Panc1 (cell line): ENCODE measurements at regions not wholly inside any gene's neighbourhood (a gene's known extent, or its start where the extent isn't known, plus 50 kb on each side); places are given as distances from the start of the nearest gene placed in this dataset.

Experiments
- ATAC-seq: fragments of 200-7000 bp; cut with Tn5 transposase; 2 replicates; pipeline ENCODE4 v1.9.1; 2020; ENCODE audit warnings: mild to moderate bottlenecking, moderate library complexity
- BruUV-seq: library from RNA; stranded (reverse); fragments of 400-500 nt; replicated peaks from 2 replicates; lab custom pipeline; 2021; lab: Mats Ljungman, UMichigan
- CTCF ChIA-PET: fragments of 300-600 bp; sonication (Branson Sonifier 250); formaldehyde crosslinking; loops from one replicate; lab custom pipeline; 2022; ENCODE audit warnings: antibody characterized with exemption; lab: Charles Lee
- POLR2A ChIA-PET: fragments of 300-600 bp; sonication (Branson Sonifier 250); formaldehyde crosslinking; loops from one replicate; lab custom pipeline; 2022; ENCODE audit warnings: antibody characterized with exemption; lab: Charles Lee
- DNase-seq: peaks from one replicate; pipeline ENCODE4 v3.0.0-alpha.2; 2010; ENCODE audit warnings: low read depth, low spot score
- H3K27ac ChIP-seq: 2 replicates; pipeline ENCODE4 v1.5.1; 2011; ENCODE audit warnings: mild to moderate bottlenecking, low read length, inconsistent platforms
- H3K27me3 ChIP-seq: fragments of 200-500 bp; sonication (Bioruptor generic); 2 replicates; pipeline ENCODE4 v1.6.0; 2014; ENCODE audit warnings: low read length, inconsistent platforms; ENCODE audit not compliant: control insufficient read depth, insufficient read depth
- H3K36me3 ChIP-seq: fragments of 200-500 bp; sonication (Bioruptor generic); 2 replicates; pipeline ENCODE4 v1.5.1; 2014; ENCODE audit warnings: inconsistent platforms, mild to moderate bottlenecking, low read length, moderate library complexity; ENCODE audit not compliant: control insufficient read depth, insufficient read depth
- H3K4me1 ChIP-seq: 2 replicates; pipeline ENCODE4 v1.5.1; 2011; ENCODE audit warnings: inconsistent platforms, mild to moderate bottlenecking, low read length, moderate library complexity; ENCODE audit not compliant: control insufficient read depth, insufficient read depth
- H3K4me3 ChIP-seq, 2 experiments: 2 replicates each; pipeline ENCODE4 v1.5.1; 2011 to 2012; ENCODE audit warnings: low read depth in 2 of 2, low read length in 2 of 2, mild to moderate bottlenecking in 2 of 2, inconsistent platforms in 1 of 2, moderate library complexity in 1 of 2
- H3K9me3 ChIP-seq: fragments of 200-500 bp; sonication (Bioruptor generic); 2 replicates; pipeline ENCODE4 v1.5.1; 2014; ENCODE audit warnings: low read depth, mild to moderate bottlenecking, inconsistent platforms, low read length, moderate library complexity; ENCODE audit not compliant: control insufficient read depth, insufficient read depth
- CTCF ChIP-seq: fragments of 450-650 bp; IDR thresholded peaks from 2 replicates; pipeline ENCODE4 v1.5.1; 2017; ENCODE audit warnings: mild to moderate bottlenecking
- POLR2AphosphoS5 ChIP-seq: IDR thresholded peaks from 2 replicates; pipeline ENCODE4 v1.6.1; 2012; ENCODE audit warnings: mild to moderate bottlenecking, low read depth, low read length, moderate library complexity
- REST ChIP-seq, 2 experiments: IDR thresholded peaks; 2 replicates each; pipeline ENCODE4 v1.6.1; 2011 to 2012; ENCODE audit warnings: low read depth in 2 of 2, control low read depth in 1 of 2, low read length in 1 of 2, mild to moderate bottlenecking in 1 of 2, moderate library complexity in 1 of 2; ENCODE audit not compliant: insufficient read depth in 1 of 2
- SIN3A ChIP-seq: IDR thresholded peaks from 2 replicates; pipeline ENCODE4 v1.6.1; 2012; ENCODE audit warnings: low read depth, mild to moderate bottlenecking, low read length, moderate library complexity, borderline replicate concordance; ENCODE audit not compliant: insufficient read depth
- TCF7L2 ChIP-seq: IDR thresholded peaks from 2 replicates; pipeline ENCODE4 v1.6.1; 2011; ENCODE audit warnings: mild to moderate bottlenecking, low read depth, low read length, inconsistent platforms
- in situ Hi-C: cut with HindIII; loops from 2 replicates; pipeline ENCODE4 v1.10.0; 2016; ENCODE audit warnings: low sequenced_read_pairs, low pct_unique_long_range_greater_than_20kb
- intact Hi-C: fragments of 100-400 bp; cut with micrococcal nuclease; formaldehyde crosslinking; loops from one replicate; pipeline ENCODE4 v1.10.0; 2022; ENCODE audit not compliant: unreplicated experiment

- no peak for DNase-seq
- in situ Hi-C loops, result no loop called here
- no peaks in the 10 kb centered on the region for H3K27me3 ChIP-seq
- TF ChIP-seq SIN3A (no peak), CTCF (no peak), TCF7L2 (no peak), POLR2AphosphoS5 (no peak), REST (IDR thresholded peaks at IDR 0.05; ENCODE audit: insufficient read depth in 1 of 2, low read depth in 2 of 2, low read length in 1 of 2) (no peak)
- H3K36me3 ChIP-seq, result no peaks in the 10 kb centered on the region
- no peak overlapping the region for H3K27ac ChIP-seq
- no peak for ATAC-seq
- H3K4me3 ChIP-seq, result no peak overlapping the region
- H3K4me1 ChIP-seq, result peaks cover 31% of the 10 kb centered on the region
- POLR2A ChIA-PET, result no interaction called here
- BruUV-seq, result no TSS peak
- intact Hi-C loops, result loop anchor here (10.0 kb wide), 1 partner anchor 275 kb away; no protein-coding TSS in a partner anchor
- CTCF ChIA-PET, result no interaction called here
- H3K9me3 ChIP-seq, result no peaks in the 10 kb centered on the region
Measured at GRCh38 chr15:96049766-96050165, 280.7 kb upstream of the NR2F2 start.

- Histone ChIP-seq H3K36me3 (no peaks in the 10 kb centered on the region), H3K27me3 (no peaks in the 10 kb centered on the region), H3K27ac (no peak overlapping the region), H3K9me3 (no peaks in the 10 kb centered on the region), H3K4me1 (peaks cover 31% of the 10 kb centered on the region), H3K4me3 (no peak overlapping the region)
- in situ Hi-C loops (no loop called here), intact Hi-C loops (loop anchor here (10.0 kb wide), 1 partner anchor 273 kb away; no protein-coding TSS in a partner anchor)
- no TSS peak for BruUV-seq
- ATAC-seq, result no peak
- DNase-seq, result no peak
- ChIA-PET CTCF (no interaction called here), POLR2A (no interaction called here)
- no peak for TF ChIP-seq CTCF
- no peak for TF ChIP-seq REST (IDR thresholded peaks at IDR 0.05; ENCODE audit: insufficient read depth in 1 of 2, low read depth in 2 of 2, low read length in 1 of 2)
- no peak for TF ChIP-seq SIN3A
- TF ChIP-seq TCF7L2, result no peak
- TF ChIP-seq POLR2AphosphoS5, result no peak
Measured at GRCh38 chr15:96051598-96051997, 278.9 kb upstream of the NR2F2 start.
